ENCODE measurements at regions not wholly inside any gene's neighbourhood (a gene's known extent, or its start where the extent isn't known, plus 50 kb on each side); places are given as distances from the start of the nearest gene placed in this dataset.

- TF ChIP-seq, protein P1, sequence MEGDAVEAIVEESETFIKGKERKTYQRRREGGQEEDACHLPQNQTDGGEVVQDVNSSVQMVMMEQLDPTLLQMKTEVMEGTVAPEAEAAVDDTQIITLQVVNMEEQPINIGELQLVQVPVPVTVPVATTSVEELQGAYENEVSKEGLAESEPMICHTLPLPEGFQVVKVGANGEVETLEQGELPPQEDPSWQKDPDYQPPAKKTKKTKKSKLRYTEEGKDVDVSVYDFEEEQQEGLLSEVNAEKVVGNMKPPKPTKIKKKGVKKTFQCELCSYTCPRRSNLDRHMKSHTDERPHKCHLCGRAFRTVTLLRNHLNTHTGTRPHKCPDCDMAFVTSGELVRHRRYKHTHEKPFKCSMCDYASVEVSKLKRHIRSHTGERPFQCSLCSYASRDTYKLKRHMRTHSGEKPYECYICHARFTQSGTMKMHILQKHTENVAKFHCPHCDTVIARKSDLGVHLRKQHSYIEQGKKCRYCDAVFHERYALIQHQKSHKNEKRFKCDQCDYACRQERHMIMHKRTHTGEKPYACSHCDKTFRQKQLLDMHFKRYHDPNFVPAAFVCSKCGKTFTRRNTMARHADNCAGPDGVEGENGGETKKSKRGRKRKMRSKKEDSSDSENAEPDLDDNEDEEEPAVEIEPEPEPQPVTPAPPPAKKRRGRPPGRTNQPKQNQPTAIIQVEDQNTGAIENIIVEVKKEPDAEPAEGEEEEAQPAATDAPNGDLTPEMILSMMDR (IDR thresholded peaks at IDR 0.05; ENCODE audit: low read depth, low read length) = no peak
- no peak for TF ChIP-seq EZH2phosphoT487 (IDR thresholded peaks at IDR 0.05; ENCODE audit: low read depth)
Observed at GRCh38 chr2:18903750-18904149, 314.4 kb upstream of the NT5C1B start.
